Renal cortex interstitium (tissue), 11 donors: ENCODE measurements at regions not wholly inside any gene's neighbourhood (a gene's known extent, or its start where the extent isn't known, plus 50 kb on each side); places are given as distances from the start of the nearest gene placed in this dataset.

Source experiments
- DNase-seq, 11 donors: peaks; one replicate each; pipeline ENCODE4 v3.0.0-alpha.2; 2013; ENCODE audit warnings: low read depth in 9 of 11, low spot score in 4 of 11; ENCODE audit errors: extremely low read depth in 1 of 11

DNA sequence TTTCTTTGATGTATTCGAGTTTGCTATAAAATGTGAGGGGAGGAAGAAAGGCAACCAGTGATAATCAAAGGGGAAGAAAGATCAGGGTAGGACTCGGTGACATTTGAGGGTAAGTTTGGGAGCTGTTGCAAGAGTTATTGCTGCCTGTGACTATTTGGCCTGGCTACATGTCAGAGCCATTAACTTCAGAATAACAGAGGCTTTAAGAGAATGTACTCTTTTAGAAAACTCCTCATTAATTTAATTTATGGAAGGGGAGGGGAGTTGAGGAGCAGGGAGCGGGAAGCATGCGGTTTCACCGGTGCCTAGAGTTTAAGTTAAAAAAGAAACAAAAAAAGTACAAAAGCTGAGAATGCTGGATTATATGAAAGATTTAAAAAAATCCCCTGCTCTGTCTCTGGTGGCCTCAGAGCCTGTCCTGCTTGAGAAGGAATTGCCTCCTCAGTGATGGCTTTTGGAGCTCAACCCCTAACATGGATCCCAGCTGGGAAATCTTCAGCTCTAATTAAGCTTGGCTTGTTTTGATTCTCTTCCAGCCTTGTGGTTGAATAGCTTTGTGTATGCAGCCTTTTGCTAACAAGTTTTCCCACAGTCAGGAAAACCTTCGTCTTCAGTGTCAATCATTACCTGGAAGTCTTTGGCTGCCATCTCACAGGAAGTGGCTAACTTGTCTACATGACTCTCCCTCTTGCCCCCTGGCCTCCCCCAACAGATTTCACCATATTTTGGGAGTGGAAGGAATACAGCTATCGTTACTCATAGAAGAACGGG is 238.2 kb downstream of the SOX4 start:
- DNase-seq: peak in 8 of 11 donors; percentile 62 to 87 (median 82)

DNA sequence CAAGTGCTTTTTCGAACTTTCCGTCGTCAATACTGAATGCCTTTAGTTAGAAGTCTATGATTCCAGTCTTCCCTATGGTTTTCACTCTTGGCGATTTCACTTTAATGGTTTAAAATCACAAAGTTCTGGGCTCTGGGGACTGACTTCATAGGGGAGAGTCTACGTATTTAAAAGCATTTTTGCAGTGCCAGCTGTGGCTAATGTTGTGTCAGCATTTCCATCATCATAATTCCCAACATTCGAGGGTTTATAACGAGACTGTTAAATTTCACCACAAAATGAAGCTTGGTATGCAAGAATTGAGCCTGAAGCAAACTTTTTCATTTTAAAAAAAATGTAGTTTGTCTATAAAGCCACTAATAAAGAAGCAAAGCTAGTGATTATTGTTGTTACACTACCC is 242.7 kb downstream of the SOX4 start:
- DNase-seq: no peak

DNA sequence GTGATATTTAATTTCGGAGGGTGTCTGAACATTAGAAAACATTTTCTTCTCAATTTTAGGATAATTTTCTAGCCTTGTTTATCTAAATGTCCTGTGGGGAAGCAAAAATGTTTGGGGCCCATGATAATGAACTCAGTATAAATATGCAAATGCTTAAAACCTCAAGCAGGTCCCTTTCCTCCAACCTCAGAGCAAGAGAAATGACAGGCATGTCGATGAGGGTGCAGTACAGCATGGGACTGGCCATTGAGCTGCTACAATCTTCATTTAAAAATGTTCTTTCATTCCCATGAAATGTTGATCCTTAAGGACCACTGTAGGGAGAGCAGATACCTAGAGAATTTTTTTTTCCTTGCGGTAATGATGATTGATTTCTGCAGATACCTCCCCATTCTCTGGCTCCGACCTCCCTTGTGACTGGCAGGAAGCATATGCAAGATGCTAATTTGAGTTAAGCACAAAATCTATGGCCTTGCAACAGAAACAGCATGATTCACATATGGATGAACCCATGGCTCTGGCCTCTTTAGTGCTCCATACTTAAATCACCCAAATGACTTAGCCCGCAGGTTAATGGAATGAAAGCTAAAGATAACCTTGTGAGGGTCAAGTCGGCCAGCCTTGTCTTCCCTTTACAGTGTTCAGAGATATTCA is 243.3 kb downstream of the SOX4 start:
- no peak for DNase-seq

DNA sequence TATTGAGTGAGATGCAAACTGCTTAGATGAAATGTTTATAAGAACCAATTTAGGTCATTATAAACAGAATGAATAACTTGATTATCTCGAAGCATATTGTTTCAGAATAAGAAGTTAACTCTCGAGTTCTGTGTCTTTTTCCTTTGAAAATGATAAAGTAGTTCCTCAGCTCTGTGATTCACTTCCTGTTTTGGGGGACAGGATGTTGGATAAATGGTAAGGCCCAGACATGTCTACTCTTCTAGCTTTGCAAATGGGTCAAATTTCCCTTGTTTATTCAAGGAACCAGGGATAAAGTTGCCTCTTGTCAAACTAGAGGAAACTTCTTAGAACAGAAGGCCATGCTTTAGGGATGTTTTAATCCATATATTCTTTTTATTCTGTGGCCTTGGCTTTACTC is 246.9 kb downstream of the SOX4 start:
- no peak for DNase-seq

DNA sequence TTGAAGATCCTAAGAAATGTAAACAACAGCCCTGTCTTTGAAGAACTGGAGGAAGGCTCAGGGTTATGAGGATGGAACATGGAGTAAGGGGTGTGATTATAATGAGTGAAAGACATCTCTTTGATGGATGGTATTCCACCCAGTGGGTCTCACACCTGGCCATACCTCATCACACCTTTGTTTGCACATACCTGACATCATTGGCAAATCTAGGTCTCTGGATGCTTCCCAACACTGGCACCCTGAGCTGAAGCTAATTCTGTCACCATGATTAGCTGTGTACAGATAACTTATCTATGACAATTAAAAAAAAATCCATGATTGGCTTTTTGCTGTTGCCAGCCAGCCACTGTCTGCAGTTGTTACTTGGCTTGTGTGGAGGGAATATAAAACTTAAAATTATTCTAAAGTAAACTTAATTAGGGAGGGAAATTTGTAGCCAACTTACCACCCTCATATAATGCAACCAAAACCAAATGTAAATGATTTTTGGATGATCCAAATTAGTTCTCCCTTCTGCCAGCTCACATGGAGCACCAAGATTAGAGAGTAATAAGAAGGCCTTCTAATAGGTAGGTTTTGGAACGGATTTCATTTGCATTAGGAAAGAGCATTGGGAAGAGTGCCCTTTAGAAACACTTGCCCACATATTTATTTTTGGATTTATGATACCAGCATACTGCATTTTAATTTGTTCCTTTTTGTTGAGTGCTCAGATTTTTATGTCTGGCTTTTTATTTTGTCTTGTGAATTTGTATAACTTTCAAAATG is 249.5 kb downstream of the SOX4 start:
- no peak for DNase-seq

DNA sequence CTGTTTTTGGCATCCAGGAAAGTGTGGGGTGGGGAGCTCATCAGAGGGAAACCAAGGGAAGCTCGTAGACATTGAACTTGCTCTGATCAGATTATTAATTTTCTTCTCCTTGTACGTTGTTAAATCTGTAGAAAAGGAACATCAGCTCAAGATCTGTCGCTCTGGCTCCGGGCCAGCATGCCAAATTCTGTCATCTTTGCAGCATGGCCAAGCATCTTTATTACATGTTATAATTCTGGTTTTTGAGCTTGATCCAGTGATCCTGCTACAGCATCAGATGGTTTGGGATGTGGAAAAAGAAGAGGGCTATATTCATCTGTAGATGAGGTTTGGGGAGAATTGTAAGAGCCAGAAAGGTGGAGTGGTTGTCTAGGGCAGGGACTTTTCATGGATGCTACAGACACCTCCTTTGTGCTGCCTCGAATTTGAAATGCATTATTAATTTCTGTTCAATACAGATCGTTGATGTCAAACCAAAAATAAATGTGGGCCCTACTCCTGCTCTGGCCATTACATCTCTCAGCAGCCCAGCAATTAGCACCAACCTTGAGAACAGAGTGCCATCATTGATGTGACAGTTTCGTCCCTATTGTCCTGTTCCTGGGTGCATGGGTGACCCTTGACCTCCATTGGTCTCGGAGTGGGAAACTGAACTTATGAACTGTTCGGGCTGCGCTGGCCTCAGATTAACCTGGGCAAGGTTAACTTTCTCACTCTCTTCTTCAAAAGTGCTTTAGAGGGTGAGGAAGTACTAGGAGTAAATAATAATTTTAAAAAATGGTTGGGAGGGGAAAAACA is 250.8 kb downstream of the SOX4 start:
- DNase-seq: no peak

DNA sequence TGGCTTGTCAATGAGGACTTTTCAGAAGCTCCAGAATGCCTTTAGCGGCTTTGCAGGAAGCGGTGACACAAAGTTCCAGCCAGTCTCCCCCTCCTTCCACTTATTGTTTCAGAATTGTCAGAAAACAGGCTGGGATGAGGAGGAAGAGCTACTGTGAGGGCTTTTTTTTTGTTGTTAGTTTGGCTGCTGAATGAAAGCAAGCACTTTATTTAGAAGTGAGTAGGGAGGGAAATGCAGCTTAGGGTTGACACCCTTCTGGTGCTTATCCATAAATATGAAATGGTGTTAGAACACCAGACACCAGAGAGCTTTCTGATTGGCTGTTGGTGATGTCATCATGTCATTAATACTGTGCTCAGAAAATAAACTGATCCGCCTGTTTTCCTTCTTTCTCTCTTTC is 251.5 kb downstream of the SOX4 start:
- no peak for DNase-seq

DNA sequence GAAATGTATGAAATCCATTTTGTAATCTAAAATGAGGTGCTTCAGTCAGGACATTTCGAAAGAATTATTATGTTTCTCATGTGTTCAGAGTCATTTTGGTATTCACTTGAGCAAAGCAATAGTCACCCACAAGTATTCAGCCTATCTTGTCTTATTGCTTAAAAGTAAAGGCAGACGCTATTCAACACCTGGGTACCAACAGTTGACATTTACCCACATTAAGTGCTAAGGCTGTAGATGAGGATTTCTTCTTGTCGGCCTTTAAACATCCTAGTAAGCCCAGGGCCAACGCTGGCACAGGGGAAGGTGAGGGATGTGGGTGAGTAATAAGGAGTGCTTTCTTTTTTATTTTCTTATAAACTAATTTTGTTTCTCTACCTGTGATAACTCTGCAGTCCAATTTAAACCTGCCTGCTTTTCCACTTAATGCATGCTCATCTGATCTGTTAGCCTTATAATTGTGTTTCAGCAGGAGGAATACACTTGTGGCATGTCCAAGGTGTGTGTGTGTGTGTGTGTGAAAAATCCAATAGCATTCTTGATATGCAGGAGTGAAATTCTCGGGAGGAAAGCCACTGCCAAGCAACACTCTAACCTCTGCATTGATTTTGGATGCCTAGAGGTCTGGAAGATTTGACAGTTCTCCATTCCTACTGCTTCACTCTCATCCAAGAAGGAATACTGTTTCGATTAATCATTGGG is 252.0 kb downstream of the SOX4 start:
- no peak for DNase-seq

DNA sequence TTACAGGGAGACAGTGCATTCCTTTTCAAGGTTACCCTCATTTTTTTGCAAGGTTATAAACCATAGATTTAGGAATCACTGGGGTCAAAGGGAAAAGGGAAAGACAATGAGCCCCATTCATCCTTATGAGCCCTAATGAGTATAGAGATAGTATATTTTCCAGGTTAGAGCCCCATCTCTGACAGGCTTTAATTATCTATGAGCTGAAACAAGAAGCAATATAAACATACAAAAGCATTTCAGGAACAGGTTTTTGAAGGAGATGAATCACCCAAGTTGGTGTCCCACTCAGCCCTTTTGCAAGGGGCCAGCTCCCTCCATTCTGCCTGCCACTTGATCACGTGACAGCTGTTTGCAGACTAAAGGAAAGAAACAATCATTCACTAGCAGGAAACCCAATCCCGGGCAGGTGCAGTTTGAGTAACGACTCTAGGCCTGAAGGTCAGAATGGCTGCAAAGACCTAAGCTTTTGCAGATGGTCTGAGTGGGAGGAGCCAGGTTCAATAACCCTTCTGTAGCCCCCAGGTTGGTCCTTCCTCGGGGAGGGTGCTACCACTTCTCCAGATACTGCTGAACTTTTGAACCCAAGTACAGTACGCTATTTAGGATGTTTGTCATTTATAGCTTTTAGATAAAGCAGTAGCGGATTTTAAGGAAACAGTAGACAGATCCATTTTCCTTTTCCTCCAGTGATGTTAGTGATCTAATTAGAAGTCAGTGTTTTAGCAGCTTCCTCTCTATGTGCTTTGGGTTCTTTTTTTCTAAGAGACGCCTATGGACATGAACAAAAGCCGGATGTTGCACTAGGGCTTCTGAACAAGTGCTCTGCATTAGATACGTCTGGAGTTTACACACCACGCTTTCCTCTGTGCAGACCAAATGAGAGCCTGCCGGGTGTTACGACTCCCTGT is 253.2 kb downstream of the SOX4 start:
- peak in 9 of 11 donors; percentile 56 to 88 (median 78) for DNase-seq

DNA sequence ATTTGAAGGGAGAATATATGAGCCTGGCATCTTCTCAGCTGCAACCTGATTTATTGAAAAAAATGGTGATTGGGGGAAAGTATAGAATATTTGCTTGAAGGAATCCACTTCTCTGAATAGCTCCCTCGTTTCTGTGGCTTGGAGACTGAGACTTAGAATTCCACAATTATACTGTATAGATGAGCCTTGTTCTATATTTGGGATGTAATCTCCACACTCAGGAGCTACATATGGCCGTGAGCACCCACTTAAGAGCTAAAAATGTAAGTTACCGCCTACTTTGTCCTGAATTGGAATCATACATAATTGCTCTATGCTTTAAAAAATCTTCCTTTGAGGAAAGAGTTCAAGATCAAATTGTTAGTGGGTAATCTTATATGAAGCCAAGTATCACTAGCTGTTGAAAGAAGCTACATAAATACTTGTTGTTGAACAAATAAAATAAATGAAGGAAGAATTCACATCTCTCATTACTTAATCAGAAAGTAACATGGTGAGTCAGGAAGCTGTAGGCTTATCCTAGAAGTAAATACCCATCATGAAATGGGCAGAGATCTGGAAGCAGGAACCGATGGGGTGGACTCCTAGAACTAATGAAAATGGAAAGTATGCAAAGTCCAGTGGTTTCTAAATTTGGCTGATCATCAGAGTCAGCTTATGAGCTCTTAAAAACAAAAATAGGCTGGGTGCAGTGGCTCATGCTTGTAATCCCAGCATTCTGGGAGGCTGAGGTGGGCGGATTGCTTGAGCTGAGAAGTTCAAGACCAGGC is 254.3 kb downstream of the SOX4 start:
- no peak for DNase-seq

DNA sequence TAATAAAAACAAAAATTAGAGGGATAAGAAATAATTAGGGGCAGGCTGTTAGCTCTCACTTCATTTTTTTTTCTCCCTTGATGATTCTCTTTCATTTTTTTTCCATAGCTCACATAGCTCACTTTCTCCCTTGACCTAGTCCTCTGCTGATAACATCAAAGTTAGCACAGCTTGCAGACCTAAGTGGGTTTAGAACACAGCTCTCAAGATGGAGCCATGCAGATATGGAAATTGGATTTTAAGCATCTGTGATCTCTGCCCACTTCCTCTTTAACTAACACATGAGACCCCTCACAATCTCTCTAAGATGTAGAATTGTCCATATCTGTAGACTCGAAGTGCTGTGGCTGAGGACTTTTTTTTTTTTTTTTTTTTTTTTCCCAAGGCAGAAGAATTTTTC is 257.1 kb downstream of the SOX4 start:
- DNase-seq: no peak

DNA sequence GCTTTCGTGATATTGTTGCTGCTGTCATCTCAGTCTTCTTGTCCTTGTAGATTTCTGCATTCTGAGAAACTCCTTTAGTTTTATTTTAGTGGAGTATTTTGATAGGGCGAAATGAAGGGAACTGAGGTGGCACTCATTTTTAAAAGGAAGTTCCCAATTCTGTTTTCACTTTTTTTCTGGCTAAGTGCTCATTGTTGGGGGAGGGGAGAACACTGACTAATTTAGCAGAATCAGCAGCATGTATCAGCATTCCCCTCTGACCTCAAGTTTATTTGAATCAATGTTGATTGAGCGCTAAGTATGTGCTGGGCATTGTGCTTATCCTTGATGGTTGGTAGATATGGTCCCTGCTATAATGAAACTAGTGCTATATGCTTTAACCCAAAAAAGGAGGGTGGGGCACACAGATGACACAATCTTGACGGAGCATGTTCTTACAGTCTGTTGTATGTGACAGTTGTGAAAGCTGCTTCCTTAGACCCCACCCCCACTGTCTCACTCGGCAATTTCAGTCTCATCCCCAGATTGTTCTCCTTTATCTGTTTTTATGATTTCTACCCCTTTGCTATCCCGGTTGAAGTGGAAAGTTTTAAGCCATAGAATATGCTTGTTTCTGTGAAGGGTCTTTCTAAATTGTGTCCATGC is 262.4 kb downstream of the SOX4 start:
- no peak for DNase-seq

DNA sequence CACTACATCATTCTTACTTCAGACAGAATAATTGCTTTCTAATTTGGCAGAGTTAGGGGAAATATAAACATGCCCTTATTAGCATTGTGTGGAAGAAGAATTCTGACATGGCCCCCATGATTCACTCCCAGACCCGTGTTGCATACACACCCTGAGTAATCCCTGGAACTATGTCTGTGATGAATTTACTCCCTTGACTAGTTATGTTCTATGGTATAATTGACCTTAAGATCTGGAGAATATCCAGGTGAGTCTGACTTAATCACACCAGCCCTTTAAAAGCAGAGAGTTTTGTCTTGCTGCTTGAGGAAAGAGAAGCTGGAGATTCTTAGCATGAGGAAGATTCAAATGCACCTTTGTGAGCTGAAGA is 262.9 kb downstream of the SOX4 start:
- no peak for DNase-seq

DNA sequence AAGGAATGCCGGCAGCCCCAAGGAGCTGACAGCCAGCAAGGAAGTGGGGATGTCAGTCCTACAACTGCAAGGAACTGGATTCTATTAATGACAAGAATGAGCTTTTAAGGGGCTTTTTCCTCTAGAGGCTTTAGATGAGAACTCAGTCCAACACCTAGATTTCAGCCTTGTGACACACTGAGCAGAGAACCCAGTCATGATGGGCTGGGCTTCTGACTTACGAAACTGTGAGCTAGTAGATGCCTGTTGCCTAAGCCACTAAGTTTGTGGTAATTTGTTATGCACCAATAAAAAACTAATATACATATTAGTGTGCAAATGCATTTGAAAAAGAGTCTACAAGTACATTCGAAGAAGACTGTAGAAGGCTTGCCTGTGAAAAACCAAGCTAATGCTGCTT is 263.3 kb downstream of the SOX4 start:
- no peak for DNase-seq

DNA sequence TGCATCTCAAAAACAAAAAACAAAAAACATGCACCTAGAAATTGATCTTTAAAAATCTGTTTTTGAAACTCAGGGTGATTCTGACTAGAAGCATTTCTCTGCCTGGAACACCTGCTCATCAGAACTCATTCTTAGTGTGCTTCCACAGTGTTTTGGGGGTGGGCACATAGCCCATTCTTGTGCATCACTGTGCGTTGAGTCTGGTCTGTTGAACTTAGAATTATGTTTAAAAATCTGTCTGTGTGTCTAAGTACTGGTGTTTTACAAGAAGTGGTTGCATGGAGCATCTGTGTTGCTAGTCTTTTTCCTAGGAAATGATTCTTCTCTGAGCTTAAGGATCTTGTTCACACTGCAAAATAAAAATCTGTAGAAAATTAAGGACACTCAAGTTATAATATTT is 264.5 kb downstream of the SOX4 start:
- DNase-seq: no peak

DNA sequence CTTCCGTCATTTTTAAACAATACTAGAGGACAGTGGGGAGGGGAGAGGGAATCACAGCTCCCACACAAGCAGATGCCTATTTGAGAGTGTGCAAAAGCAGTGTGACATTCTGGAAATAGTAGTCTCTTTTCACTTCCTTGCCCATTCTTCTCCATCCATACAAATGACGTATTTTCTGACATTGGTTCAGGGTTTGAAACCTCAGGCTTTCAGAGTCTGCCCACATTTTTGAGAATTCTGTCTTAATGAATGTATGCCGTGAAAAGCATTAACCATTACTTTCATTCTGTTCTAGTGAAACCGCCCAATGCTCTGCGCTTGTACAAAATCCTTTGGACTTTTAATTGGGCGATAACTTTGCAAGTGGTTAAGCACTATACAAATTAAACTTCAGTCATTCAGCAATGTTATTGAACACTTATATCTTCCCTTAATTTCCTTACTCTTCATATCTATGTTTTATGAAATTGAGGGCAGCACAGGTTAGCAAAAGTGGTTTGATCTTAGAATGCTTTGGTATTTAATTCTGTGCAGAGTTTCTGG is 265.7 kb downstream of the SOX4 start:
- no peak for DNase-seq
